ENCODE measurements at regions not wholly inside any gene's neighbourhood (a gene's known extent, or its start where the extent isn't known, plus 50 kb on each side); places are given as distances from the start of the nearest gene placed in this dataset.

GRCh38 chr12:28807535-28807934 lies 341.5 kb upstream of the FAR2 start:
- TF ChIP-seq CTCF (conservative IDR thresholded peaks at IDR 0.05; ENCODE audit: low read depth, low read length), result no peak
- no peak overlapping the region for H3K4me3 ChIP-seq (ENCODE audit: low read depth, low read length)
- no peak for DNase-seq (ENCODE audit: low read depth)

- TF ChIP-seq CTCF (conservative IDR thresholded peaks at IDR 0.05; ENCODE audit: low read depth, low read length), result no peak
- no peak overlapping the region for H3K4me3 ChIP-seq (ENCODE audit: low read depth, low read length)
- DNase-seq (ENCODE audit: low read depth), result no peak
These were observed 337.6 kb upstream of the FAR2 start for GRCh38 chr12:28811457-28811856.

- H3K4me3 ChIP-seq (ENCODE audit: low read depth, low read length), result no peak overlapping the region
- DNase-seq (ENCODE audit: low read depth), result no peak
- no peak for TF ChIP-seq CTCF (conservative IDR thresholded peaks at IDR 0.05; ENCODE audit: low read depth, low read length)
These were observed 334.8 kb upstream of the FAR2 start for GRCh38 chr12:28814246-28814645.

GRCh38 chr12:28817524-28817923 lies 331.6 kb upstream of the FAR2 start:
- no peak for TF ChIP-seq CTCF (conservative IDR thresholded peaks at IDR 0.05; ENCODE audit: low read depth, low read length)
- no peak for DNase-seq (ENCODE audit: low read depth)
- H3K4me3 ChIP-seq (ENCODE audit: low read depth, low read length), result no peak overlapping the region

- no peak for TF ChIP-seq CTCF (conservative IDR thresholded peaks at IDR 0.05; ENCODE audit: low read depth, low read length)
- H3K4me3 ChIP-seq (ENCODE audit: low read depth, low read length), result no peak overlapping the region
- DNase-seq (ENCODE audit: low read depth), result no peak
These were observed 324.8 kb upstream of the FAR2 start for GRCh38 chr12:28824193-28824846.

GRCh38 chr12:28824849-28825248 lies 324.2 kb upstream of the FAR2 start:
- H3K4me3 ChIP-seq (ENCODE audit: low read depth, low read length), result no peak overlapping the region
- no peak for TF ChIP-seq CTCF (conservative IDR thresholded peaks at IDR 0.05; ENCODE audit: low read depth, low read length)
- DNase-seq (ENCODE audit: low read depth), result no peak

- no peak overlapping the region for H3K4me3 ChIP-seq (ENCODE audit: low read depth, low read length)
- DNase-seq (ENCODE audit: low read depth), result no peak
- no peak for TF ChIP-seq CTCF (conservative IDR thresholded peaks at IDR 0.05; ENCODE audit: low read depth, low read length)
These were observed 322.3 kb upstream of the FAR2 start for GRCh38 chr12:28826766-28827165.

All from choroid plexus epithelial cell (primary cell).